NCI-H748 (cell line): ENCODE measurements at regions not wholly inside any gene's neighbourhood (a gene's known extent, or its start where the extent isn't known, plus 50 kb on each side); places are given as distances from the start of the nearest gene placed in this dataset.

Source experiments
- DNase-seq: peaks from one replicate; lab custom pipeline; 2025; ENCODE audit not compliant: unreplicated experiment; lab: John Stamatoyannopoulos, UW

DNA sequence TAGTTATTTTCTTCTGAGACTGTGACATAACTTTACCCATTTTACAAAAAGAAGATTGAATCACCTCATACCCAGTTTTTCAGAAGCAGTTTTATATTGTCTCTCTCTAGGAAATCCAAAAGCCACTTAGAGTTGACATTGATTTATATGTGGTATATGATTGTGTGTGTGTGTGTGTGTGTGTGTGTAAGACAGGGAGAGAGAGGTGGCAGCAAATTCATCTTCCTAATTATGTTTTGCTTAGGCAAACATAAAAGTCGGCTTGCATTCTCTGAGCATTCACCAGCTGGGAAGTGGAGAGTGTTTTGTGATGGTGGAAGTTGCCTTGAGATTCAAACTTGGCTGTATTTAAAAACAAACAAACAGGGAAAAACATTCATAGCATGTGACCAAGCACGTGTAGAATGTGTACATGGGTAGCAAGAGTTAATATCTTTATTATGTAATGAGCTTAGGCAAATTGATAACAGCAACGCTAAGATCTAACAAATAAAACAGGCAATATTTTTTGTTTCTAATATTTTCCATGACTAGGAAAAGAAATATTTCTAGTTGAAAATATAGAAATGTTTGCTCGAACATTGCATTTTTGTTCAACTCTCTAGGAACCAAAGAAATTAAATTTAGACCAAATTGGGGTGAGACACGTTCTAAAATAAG lies 64.4 kb upstream of the IGF1R start:
- no peak for DNase-seq

DNA sequence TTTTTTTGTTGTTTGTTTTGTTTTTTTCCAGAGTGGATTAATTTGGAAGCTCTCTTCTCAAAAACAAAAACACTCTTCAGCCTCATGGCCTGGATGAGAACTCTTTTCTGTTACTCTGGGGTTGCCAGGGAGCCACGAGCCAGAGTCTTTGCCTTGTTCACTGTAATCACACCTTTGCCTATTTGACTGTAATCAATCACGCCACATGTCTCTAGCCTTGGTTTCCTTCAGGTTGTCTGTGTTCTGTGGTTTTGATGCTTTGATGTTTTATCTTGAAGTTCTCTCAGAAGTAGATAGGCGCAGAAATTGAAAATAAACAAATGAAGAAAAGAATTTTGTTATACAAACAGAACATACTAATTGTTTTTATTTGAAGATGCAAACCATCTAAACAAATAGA lies 62.3 kb upstream of the IGF1R start:
- no peak for DNase-seq

- DNase-seq: no peak
These were observed 56.2 kb upstream of the IGF1R start for GRCh38 chr15:98592136-98592535.

- DNase-seq: no peak
These were observed 52.2 kb upstream of the IGF1R start for GRCh38 chr15:98596131-98596530.

- peak; percentile 21 for DNase-seq
These were observed 51.4 kb upstream of the IGF1R start for GRCh38 chr15:98596885-98597392.

- DNase-seq: no peak
These were observed 50.7 kb upstream of the IGF1R start for GRCh38 chr15:98597666-98598065.
